Activated CD4-positive, CD25-positive, alpha-beta regulatory T cell (primary cell): ENCODE measurements at regions not wholly inside any gene's neighbourhood (a gene's known extent, or its start where the extent isn't known, plus 50 kb on each side); places are given as distances from the start of the nearest gene placed in this dataset.

Source experiments
- DNase-seq, 4 experiments: peaks; one replicate each; lab custom pipeline; 2025; lab: John Stamatoyannopoulos, UW

GRCh38 chr3:66747261-66747660, 246.4 kb upstream of the LRIG1 start:
- no peak for DNase-seq

GRCh38 chr3:66747696-66748095, 246.9 kb upstream of the LRIG1 start:
- no peak for DNase-seq

GRCh38 chr3:66748175-66748876, 247.5 kb upstream of the LRIG1 start:
- no peak for DNase-seq

GRCh38 chr3:66751842-66752241, 246.3 kb upstream of the KBTBD8 start:
- no peak for DNase-seq

- no peak for DNase-seq
Observed at GRCh38 chr3:66753670-66754069, 244.4 kb upstream of the KBTBD8 start.

- DNase-seq, result no peak
Observed at GRCh38 chr3:66754613-66755012, 243.5 kb upstream of the KBTBD8 start.

- no peak for DNase-seq
Observed at GRCh38 chr3:66755924-66756323, 242.2 kb upstream of the KBTBD8 start.

GRCh38 chr3:66756468-66757036, 241.6 kb upstream of the KBTBD8 start:
- DNase-seq, result no peak

GRCh38 chr3:66761093-66761780, 236.9 kb upstream of the KBTBD8 start:
- DNase-seq, result no peak

- DNase-seq, result no peak
Observed at GRCh38 chr3:66762916-66763693, 235.0 kb upstream of the KBTBD8 start.

GRCh38 chr3:66778107-66778506, 220.0 kb upstream of the KBTBD8 start:
- DNase-seq, result no peak

GRCh38 chr3:66778777-66779176, 219.3 kb upstream of the KBTBD8 start:
- no peak for DNase-seq

- DNase-seq, result no peak
Observed at GRCh38 chr3:66785191-66785909, 212.8 kb upstream of the KBTBD8 start.

- no peak for DNase-seq
Observed at GRCh38 chr3:66789580-66790237, 208.4 kb upstream of the KBTBD8 start.

- DNase-seq, result no peak
Observed at GRCh38 chr3:66792086-66792485, 206.0 kb upstream of the KBTBD8 start.

- DNase-seq, result no peak
Observed at GRCh38 chr3:66795365-66795764, 202.7 kb upstream of the KBTBD8 start.

GRCh38 chr3:66796343-66796742, 201.8 kb upstream of the KBTBD8 start:
- DNase-seq, result no peak

- DNase-seq, result no peak
Observed at GRCh38 chr3:66797889-66798560, 200.1 kb upstream of the KBTBD8 start.

GRCh38 chr3:66800941-66801545, 197.1 kb upstream of the KBTBD8 start:
- DNase-seq, result no peak

GRCh38 chr3:66803206-66803605, 194.9 kb upstream of the KBTBD8 start:
- DNase-seq, result no peak
